Stomach (tissue), 4 donors: ENCODE measurements at regions not wholly inside any gene's neighbourhood (a gene's known extent, or its start where the extent isn't known, plus 50 kb on each side); places are given as distances from the start of the nearest gene placed in this dataset.

Experiments
- CTCF ChIP-seq, 7 experiments: fragments of 450-650 bp in 4 of 7; fragments of 200-600 bp in 3 of 7; sonication (generic) in 3 of 7; IDR thresholded peaks; one replicate each; pipeline ENCODE4 v1.5.1; 2016 to 2019; ENCODE audit warnings: antibody characterized with exemption in 7 of 7, control low read depth in 2 of 7, mild to moderate bottlenecking in 1 of 7
- EP300 ChIP-seq: sonication (generic); formaldehyde crosslinking; IDR thresholded peaks from one replicate; pipeline ENCODE4 v1.6.1; 2017; ENCODE audit warnings: antibody characterized with exemption

- no peak for TF ChIP-seq EP300
- TF ChIP-seq CTCF (IDR thresholded peaks at IDR 0.05) = no peak
These were observed 203.3 kb downstream of the SH3BP4 start for GRCh38 chr2:235155163-235155562.
